ENCODE measurements at regions not wholly inside any gene's neighbourhood (a gene's known extent, or its start where the extent isn't known, plus 50 kb on each side); places are given as distances from the start of the nearest gene placed in this dataset.

DNA sequence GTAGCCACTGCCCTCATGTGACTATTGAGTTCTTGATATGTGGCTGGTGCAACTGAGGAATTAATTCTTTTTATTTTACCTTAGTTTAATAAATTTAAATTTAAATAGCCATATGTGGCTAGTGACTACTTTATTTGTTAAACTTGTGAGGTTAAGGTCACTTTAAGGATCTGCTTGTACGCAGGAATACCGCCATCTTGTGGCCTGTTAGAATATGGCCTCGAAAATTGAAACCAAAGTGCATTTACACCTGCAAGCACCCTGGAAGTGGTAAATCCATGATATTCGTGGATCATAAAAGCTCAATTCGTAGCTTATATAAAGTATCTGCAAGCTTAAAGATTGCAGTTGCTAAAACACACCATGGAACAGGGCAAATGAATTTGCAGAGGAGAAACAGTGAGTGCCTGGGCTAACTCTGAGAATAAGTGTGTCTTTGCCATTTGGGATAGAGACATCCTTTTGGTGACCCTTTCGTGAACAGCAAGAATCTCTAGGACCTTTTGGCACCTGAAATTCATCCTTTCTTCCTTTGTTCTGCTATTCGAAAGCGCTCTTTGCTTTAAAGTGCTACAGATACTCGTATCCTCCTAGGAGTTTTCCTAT is 59.9 kb upstream of the REG3A start:
- TF ChIP-seq, protein P1, sequence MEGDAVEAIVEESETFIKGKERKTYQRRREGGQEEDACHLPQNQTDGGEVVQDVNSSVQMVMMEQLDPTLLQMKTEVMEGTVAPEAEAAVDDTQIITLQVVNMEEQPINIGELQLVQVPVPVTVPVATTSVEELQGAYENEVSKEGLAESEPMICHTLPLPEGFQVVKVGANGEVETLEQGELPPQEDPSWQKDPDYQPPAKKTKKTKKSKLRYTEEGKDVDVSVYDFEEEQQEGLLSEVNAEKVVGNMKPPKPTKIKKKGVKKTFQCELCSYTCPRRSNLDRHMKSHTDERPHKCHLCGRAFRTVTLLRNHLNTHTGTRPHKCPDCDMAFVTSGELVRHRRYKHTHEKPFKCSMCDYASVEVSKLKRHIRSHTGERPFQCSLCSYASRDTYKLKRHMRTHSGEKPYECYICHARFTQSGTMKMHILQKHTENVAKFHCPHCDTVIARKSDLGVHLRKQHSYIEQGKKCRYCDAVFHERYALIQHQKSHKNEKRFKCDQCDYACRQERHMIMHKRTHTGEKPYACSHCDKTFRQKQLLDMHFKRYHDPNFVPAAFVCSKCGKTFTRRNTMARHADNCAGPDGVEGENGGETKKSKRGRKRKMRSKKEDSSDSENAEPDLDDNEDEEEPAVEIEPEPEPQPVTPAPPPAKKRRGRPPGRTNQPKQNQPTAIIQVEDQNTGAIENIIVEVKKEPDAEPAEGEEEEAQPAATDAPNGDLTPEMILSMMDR (IDR thresholded peaks at IDR 0.05) = peak in 1 of 2 donors; percentile 48
- TF ChIP-seq POLR2A (IDR thresholded peaks at IDR 0.05) = no peak
- no peak for TF ChIP-seq POLR2AphosphoS5 (IDR thresholded peaks at IDR 0.05)

Measured in suprapubic skin (tissue), 4 donors.